ENCODE measurements at regions not wholly inside any gene's neighbourhood (a gene's known extent, or its start where the extent isn't known, plus 50 kb on each side); places are given as distances from the start of the nearest gene placed in this dataset.

DNA sequence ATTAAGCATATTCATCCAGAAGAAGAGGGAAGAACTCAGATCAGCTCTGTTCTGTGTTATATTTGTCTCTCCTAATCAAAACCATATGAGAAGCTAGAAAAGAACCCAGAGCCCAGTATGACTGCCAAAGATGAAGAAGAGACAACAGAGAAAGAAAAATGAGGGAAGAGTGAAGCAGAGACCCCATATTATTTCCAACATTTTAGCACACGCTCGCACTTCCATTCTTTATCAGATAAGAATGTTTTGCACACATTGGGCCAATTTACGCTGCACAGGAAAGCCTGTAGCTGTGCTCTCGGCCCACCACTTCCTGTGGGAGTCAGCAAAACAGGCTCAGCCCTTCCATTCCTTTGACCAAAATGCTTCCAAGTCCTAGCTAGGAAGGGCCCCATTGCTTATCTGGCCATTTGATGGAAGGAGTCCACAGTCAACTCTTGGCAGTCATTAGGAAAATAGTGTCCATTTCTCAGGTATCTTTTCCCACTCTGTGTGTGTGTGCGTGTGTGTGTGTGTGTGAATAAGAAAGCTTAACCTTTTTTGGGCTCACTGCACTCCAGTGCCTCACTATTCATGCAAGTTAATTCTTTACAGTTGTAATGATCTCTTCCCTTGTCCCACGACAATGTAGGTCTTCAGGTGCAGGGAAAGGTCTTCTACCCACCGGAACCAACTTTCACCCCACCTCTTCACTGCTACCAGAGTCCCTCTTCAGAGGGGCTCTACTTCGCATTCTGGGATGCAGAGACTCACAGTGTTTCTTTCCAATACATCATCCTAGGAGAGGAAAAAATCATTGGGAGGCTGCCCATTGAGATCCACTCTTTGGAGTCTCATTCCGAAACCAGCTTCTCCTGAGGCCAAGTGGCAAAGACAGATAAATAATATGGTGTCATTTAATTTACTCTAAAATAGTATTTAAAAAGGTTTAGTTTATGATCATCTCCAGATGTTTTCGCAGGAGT lies 237.5 kb downstream of the COG6 start:
- peak overlapping the region; percentile 60 for H3K27ac Mint-ChIP-seq
- H3K36me3 Mint-ChIP-seq (ENCODE audit: low read depth), result no peaks in the 10 kb centered on the region
- H3K4me1 Mint-ChIP-seq, result peaks cover 23% of the 10 kb centered on the region
- DNase-seq, result peak; percentile 69
- intact Hi-C loops (cut with micrococcal nuclease), result no loop called here
- no peaks in the 10 kb centered on the region for H3K27me3 Mint-ChIP-seq
- H3K4me3 Mint-ChIP-seq, result peak overlapping the region; percentile 53
- peaks cover 8% of the 10 kb centered on the region for H3K9me3 Mint-ChIP-seq

DNA sequence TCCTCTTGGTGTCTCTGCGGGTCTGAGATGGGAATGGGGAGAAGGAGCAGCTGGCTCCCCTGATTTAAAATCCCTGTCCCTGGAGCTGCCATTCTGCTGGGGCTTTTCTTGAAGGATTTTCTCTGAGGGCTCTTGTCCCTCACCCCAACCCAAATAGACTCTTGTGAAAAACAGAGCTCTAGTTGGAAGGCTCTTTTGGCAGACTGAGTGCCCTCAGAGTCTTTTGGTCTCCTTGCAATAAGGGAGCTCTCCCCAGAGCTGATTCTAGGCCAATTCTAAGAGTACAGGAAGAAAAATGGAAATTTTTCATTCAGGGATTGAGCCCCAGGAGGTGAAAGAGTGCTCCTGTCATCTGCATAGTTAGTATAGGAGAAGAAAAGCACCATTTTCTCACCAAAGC lies 238.3 kb downstream of the COG6 start:
- Mint-ChIP-seq H3K27ac (no peak overlapping the region), H3K36me3 (ENCODE audit: low read depth) (no peaks in the 10 kb centered on the region), H3K9me3 (no peaks in the 10 kb centered on the region), H3K4me3 (no peak overlapping the region), H3K27me3 (no peaks in the 10 kb centered on the region), H3K4me1 (peaks cover 23% of the 10 kb centered on the region)
- intact Hi-C loops (cut with micrococcal nuclease), result no loop called here
- DNase-seq, result no peak

DNA sequence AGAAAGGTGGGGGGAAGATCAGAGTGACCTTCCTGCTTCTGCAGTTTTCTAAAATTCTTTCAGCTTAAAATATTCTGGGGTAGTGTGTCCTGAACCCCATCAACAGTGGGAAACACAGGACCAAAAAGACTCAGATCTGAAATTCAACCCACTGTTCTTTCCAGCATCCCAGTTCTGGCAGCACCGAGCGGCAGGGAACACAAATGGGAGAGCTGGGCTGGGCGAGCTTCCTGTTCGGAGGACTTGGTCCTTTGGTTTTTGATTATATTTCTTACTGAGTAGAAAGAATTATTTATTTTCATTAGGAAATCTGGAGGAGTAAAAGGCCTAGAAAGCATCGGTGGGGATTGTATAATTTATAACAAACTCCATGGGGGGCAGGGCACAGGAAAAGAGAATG lies 239.1 kb downstream of the COG6 start:
- intact Hi-C loops (cut with micrococcal nuclease), result no loop called here
- peaks cover 23% of the 10 kb centered on the region for H3K4me1 Mint-ChIP-seq
- H3K27me3 Mint-ChIP-seq, result no peaks in the 10 kb centered on the region
- H3K9me3 Mint-ChIP-seq, result no peaks in the 10 kb centered on the region
- no peak overlapping the region for H3K27ac Mint-ChIP-seq
- H3K4me3 Mint-ChIP-seq, result no peak overlapping the region
- no peak for DNase-seq
- no peaks in the 10 kb centered on the region for H3K36me3 Mint-ChIP-seq (ENCODE audit: low read depth)

DNA sequence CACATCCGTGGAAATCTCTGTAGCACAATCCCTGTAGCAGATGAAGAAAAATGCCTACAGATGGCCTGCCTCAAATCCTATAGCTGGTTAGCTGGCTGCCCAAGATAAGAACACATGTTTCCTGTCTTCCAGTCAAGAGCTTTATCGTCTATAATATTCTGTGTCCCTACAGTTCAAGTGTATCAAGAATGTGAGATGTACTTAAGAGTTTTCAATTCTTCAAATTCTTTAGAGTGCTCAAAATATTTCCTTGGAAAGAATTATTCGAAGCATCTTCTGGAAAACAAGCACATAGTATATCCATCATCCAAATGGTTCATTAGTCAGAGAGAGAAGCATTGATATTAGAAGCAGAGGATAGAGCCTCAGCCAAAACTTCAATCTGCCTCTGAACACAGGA lies 239.8 kb downstream of the COG6 start:
- Mint-ChIP-seq H3K27me3 (no peaks in the 10 kb centered on the region), H3K4me1 (peaks cover 23% of the 10 kb centered on the region), H3K9me3 (no peaks in the 10 kb centered on the region), H3K4me3 (no peak overlapping the region), H3K36me3 (ENCODE audit: low read depth) (no peaks in the 10 kb centered on the region), H3K27ac (no peak overlapping the region)
- no peak for DNase-seq
- intact Hi-C loops (cut with micrococcal nuclease), result no loop called here

DNA sequence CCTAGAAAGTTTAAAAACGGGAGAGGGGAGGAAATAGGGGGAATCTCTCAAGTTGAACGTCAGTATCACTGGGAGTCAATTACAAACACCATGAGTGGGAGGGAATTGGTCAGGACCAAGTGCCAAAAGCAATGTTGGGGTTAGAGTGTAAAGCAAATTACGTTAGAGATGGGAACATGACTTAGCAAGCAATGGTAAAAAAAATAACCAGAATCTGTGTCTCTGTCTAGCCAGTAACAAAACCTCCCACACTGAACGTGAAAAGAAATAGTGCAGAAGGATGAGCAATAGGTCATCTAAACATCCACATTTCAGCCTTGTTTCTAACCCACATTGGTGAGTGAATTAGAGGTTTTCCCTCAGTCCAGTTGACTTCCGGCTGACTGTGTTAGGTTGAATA lies 242.2 kb downstream of the COG6 start:
- no peak for DNase-seq
- Mint-ChIP-seq H3K27me3 (no peaks in the 10 kb centered on the region), H3K4me1 (peaks cover 15% of the 10 kb centered on the region), H3K4me3 (no peak overlapping the region), H3K36me3 (ENCODE audit: low read depth) (no peaks in the 10 kb centered on the region), H3K9me3 (no peaks in the 10 kb centered on the region), H3K27ac (no peak overlapping the region)
- intact Hi-C loops (cut with micrococcal nuclease), result no loop called here

DNA sequence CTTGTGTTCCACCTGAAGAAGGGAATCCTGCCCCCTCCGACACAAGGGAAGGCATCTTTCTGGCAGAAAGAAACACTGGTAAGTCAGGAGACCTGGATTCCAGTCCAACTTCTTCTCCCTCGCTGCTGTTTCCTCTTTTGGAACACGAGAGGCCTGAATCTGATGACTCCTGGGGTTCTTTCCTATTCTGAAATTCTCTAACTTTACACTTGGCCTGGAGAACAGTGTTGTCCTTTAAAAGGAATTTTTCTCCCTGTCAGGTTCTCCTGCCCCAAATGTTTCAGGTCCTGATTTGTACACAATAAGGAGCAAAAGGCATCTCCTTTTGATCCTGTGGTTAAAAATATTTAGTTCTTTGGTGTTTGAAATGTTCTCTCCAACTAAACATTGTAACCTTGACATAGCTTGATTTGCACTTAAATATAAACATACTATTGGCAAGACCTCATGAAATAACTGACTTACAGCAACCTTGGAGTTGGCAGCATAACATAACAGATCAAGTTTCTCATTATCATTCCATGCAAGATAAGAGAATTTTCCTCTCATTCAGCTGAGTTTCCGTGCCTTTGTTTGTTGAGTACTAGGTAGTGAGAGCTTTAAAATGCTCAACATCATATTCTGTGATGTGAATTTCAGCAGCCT lies 244.8 kb downstream of the COG6 start:
- H3K9me3 Mint-ChIP-seq, result no peaks in the 10 kb centered on the region
- peaks cover 2% of the 10 kb centered on the region for H3K4me1 Mint-ChIP-seq
- H3K27me3 Mint-ChIP-seq, result no peaks in the 10 kb centered on the region
- H3K36me3 Mint-ChIP-seq (ENCODE audit: low read depth), result no peaks in the 10 kb centered on the region
- no peak overlapping the region for H3K4me3 Mint-ChIP-seq
- intact Hi-C loops (cut with micrococcal nuclease), result no loop called here
- no peak overlapping the region for H3K27ac Mint-ChIP-seq
- no peak for DNase-seq

DNA sequence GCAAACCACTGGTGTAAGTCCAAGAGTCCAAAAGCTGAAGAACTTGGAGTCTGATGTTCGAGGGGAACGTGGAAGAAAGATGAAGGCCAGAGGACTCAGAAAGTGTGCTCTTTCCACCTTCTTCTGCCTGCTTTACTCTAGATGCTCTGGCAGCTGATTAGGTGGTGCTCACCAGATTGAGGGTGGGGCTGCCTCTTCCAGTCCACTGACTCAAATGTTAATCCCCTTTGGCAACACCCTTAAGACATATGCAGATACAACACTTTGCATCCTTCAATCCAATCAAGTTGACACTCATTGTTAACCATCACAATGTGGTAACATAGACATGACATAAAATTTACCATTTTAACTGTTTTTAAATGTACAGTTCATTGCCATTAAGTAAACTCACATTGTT lies 249.5 kb downstream of the COG6 start:
- no peak for DNase-seq
- no peak overlapping the region for H3K27ac Mint-ChIP-seq
- H3K4me3 Mint-ChIP-seq, result no peak overlapping the region
- no peaks in the 10 kb centered on the region for H3K27me3 Mint-ChIP-seq
- H3K9me3 Mint-ChIP-seq, result no peaks in the 10 kb centered on the region
- intact Hi-C loops (cut with micrococcal nuclease), result no loop called here
- no peaks in the 10 kb centered on the region for H3K4me1 Mint-ChIP-seq
- H3K36me3 Mint-ChIP-seq (ENCODE audit: low read depth), result no peaks in the 10 kb centered on the region

DNA sequence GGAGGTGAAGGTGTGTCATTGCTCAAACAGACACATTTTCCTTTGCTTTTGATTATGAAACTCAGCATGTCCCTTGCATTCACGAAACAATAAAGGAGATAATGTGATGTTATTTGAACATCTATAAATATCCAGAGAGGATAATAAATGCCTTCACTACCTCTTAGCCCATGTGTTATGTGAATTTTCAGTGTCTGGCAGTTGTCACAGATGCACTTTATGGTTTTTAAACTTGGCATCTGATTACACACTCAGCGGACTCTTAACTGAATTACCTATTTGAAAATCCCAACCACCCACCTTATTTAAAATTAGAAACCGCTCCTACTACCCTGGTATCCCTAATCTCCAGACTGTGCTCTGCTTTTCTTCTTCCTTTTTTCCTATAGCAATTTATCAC lies 254.2 kb downstream of the COG6 start:
- intact Hi-C loops (cut with micrococcal nuclease), result no loop called here
- H3K36me3 Mint-ChIP-seq (ENCODE audit: low read depth), result no peaks in the 10 kb centered on the region
- H3K27me3 Mint-ChIP-seq, result peaks cover 7% of the 10 kb centered on the region

GRCh38 chr13:39910041-39910440 lies 254.6 kb downstream of the COG6 start:
- H3K27me3 Mint-ChIP-seq, result peaks cover 7% of the 10 kb centered on the region
- intact Hi-C loops (cut with micrococcal nuclease), result no loop called here
- no peak for DNase-seq
- H3K4me1 Mint-ChIP-seq, result peaks cover 4% of the 10 kb centered on the region
- no peaks in the 10 kb centered on the region for H3K36me3 Mint-ChIP-seq (ENCODE audit: low read depth)
- H3K27ac Mint-ChIP-seq, result no peak overlapping the region
- H3K9me3 Mint-ChIP-seq, result peaks cover 8% of the 10 kb centered on the region
- H3K4me3 Mint-ChIP-seq, result no peak overlapping the region

More for the DNA sequence above, 254.2 kb downstream of the COG6 start:
- Mint-ChIP-seq H3K27ac (no peak overlapping the region), H3K4me3 (no peak overlapping the region), H3K9me3 (peaks cover 8% of the 10 kb centered on the region), H3K4me1 (peaks cover 4% of the 10 kb centered on the region)
- DNase-seq, result no peak

GRCh38 chr13:39910833-39911232 lies 255.4 kb downstream of the COG6 start:
- H3K27ac Mint-ChIP-seq, result no peak overlapping the region
- intact Hi-C loops (cut with micrococcal nuclease), result no loop called here
- H3K4me1 Mint-ChIP-seq, result peaks cover 4% of the 10 kb centered on the region
- H3K27me3 Mint-ChIP-seq, result peaks cover 7% of the 10 kb centered on the region
- no peaks in the 10 kb centered on the region for H3K36me3 Mint-ChIP-seq (ENCODE audit: low read depth)
- no peak overlapping the region for H3K4me3 Mint-ChIP-seq
- H3K9me3 Mint-ChIP-seq, result peaks cover 8% of the 10 kb centered on the region
- no peak for DNase-seq

- H3K36me3 Mint-ChIP-seq (ENCODE audit: low read depth), result no peaks in the 10 kb centered on the region
- no peak overlapping the region for H3K4me3 Mint-ChIP-seq
- peaks cover 7% of the 10 kb centered on the region for H3K27me3 Mint-ChIP-seq
- peaks cover 4% of the 10 kb centered on the region for H3K4me1 Mint-ChIP-seq
- no peak overlapping the region for H3K27ac Mint-ChIP-seq
- peaks cover 13% of the 10 kb centered on the region for H3K9me3 Mint-ChIP-seq
- intact Hi-C loops (cut with micrococcal nuclease), result no loop called here
- no peak for DNase-seq
Measured at GRCh38 chr13:39913339-39913738, 257.9 kb downstream of the COG6 start.

DNA sequence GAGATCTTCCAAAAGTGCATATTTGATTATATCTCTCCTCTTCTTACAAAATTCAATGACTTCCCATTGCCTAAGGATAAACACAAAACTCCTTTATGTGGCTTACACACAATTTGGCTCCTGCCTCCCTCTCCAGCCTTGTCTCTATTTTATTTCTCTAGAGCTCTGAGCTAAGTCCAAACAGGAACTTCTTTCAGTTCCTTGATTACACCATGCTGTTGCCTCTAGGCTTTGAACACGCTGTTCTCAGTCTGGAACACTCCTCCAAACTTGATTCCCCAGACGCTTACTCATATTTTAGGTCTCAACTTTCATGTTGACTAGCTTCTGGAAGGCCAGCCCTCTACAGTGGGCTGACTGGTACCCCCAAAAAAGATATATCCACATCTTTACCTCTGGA lies 258.5 kb downstream of the COG6 start:
- Mint-ChIP-seq H3K36me3 (ENCODE audit: low read depth) (no peaks in the 10 kb centered on the region), H3K4me1 (peaks cover 4% of the 10 kb centered on the region), H3K9me3 (peaks cover 13% of the 10 kb centered on the region), H3K27me3 (peaks cover 7% of the 10 kb centered on the region), H3K27ac (no peak overlapping the region), H3K4me3 (no peak overlapping the region)
- DNase-seq, result no peak
- intact Hi-C loops (cut with micrococcal nuclease), result no loop called here

DNA sequence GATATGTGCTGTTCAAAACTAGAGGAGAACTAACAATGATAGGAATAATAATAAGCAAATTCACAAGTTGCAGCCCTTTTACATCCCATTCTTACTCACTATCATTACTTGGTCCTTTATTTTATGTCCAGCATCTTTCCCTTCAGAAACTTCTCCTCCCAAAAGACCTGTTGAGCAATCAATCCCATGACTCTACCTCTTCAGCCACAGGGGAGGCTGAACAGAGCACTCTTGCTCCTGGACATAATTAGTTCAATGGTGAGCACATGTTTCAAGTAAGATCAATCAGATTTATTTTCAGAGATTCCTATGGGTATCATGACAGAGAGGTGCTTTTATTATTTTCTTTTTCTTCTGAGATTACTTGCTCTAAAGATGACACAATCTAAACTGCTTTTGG lies 260.0 kb downstream of the COG6 start:
- no peaks in the 10 kb centered on the region for H3K36me3 Mint-ChIP-seq (ENCODE audit: low read depth)
- DNase-seq, result no peak
- H3K4me3 Mint-ChIP-seq, result no peak overlapping the region
- peaks cover 17% of the 10 kb centered on the region for H3K9me3 Mint-ChIP-seq
- intact Hi-C loops (cut with micrococcal nuclease), result no loop called here
- no peak overlapping the region for H3K27ac Mint-ChIP-seq
- peaks cover 7% of the 10 kb centered on the region for H3K27me3 Mint-ChIP-seq
- H3K4me1 Mint-ChIP-seq, result peaks cover 4% of the 10 kb centered on the region

DNA sequence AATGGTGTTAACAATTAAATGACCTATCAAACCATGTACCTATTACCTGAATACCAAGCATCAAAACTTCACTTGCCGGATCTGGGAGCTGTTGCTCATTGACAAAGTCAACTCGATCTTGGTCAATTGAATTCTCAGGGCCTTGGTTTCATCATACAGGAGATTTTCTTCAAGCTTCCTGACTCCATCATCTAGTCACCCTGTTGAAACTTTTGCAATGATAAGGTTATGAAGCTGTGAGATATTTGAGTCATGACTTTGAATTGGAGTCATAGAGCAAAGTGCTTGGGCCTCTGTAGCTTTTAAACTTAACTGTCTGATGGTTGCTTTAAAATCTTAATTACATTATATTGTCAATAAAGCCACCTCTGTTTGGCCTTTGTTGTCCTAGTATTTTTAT lies 260.9 kb downstream of the COG6 start:
- no peak for DNase-seq
- H3K4me1 Mint-ChIP-seq, result no peaks in the 10 kb centered on the region
- peaks cover 7% of the 10 kb centered on the region for H3K27me3 Mint-ChIP-seq
- intact Hi-C loops (cut with micrococcal nuclease), result no loop called here
- H3K36me3 Mint-ChIP-seq (ENCODE audit: low read depth), result no peaks in the 10 kb centered on the region
- no peak overlapping the region for H3K4me3 Mint-ChIP-seq
- no peak overlapping the region for H3K27ac Mint-ChIP-seq
- peaks cover 21% of the 10 kb centered on the region for H3K9me3 Mint-ChIP-seq

Data from activated CD4-positive, alpha-beta T cell treated with anti-CD3 and anti-CD28 coated beads, Interleukin-2, amount 10 ng/mL, durations not matched to agents 24 days and 14 days (primary cell).